GM18873 (cell line): ENCODE measurements at regions not wholly inside any gene's neighbourhood (a gene's known extent, or its start where the extent isn't known, plus 50 kb on each side); places are given as distances from the start of the nearest gene placed in this dataset.
"Not testable (repeated sequence)": the region's sequence is repeated elsewhere in the genome, so short reads cannot be mapped to it uniquely, and the experiment has no call there.

Source experiments
- ATAC-seq: cut with Tn5 transposase; IDR thresholded peaks from one replicate; pipeline ENCODE4 v1.9.1; 2021; ENCODE audit warnings: mild to moderate bottlenecking, moderate library complexity, moderate number of reproducible peaks; ENCODE audit not compliant: unreplicated experiment, low FRiP score

DNA sequence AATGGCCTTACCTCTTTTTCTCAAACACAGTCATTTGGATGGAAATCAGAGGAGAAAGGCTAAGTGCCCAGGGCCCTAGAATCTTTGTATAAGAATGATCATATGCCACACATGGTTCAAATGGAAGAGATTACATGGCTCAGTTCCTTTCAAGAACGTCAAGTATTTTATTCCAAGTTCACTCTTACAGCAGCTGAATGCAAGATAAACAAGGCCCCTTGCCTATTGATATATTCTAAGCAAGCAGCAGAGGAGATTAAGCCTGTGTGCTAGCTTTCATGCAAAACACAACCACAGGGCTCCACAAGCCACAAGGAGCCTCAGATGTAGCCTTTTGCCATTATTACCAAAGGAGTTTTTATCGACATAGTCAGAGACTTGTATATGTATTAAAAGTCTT, 55.3 kb upstream of the SLCO6A1 start:
- no peak for ATAC-seq

DNA sequence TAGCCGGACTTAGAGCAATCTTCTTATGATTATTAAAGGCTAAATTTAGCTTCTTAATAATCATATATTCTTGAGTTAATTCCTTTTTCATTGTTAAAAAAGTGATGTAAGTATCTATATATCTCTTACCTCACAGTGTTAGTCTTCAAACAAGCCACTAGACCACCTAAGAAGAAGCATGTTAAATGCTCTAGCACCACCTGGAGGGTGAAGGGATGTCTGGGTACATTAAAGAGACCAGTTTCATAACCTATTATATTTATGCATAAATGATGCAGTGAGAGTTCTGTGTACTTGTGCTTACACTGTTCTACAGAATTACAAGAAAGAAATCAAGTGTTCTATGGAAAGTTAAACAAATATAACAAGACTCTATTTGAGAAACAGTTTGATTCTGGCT, 55.9 kb upstream of the SLCO6A1 start:
- ATAC-seq = no peak

DNA sequence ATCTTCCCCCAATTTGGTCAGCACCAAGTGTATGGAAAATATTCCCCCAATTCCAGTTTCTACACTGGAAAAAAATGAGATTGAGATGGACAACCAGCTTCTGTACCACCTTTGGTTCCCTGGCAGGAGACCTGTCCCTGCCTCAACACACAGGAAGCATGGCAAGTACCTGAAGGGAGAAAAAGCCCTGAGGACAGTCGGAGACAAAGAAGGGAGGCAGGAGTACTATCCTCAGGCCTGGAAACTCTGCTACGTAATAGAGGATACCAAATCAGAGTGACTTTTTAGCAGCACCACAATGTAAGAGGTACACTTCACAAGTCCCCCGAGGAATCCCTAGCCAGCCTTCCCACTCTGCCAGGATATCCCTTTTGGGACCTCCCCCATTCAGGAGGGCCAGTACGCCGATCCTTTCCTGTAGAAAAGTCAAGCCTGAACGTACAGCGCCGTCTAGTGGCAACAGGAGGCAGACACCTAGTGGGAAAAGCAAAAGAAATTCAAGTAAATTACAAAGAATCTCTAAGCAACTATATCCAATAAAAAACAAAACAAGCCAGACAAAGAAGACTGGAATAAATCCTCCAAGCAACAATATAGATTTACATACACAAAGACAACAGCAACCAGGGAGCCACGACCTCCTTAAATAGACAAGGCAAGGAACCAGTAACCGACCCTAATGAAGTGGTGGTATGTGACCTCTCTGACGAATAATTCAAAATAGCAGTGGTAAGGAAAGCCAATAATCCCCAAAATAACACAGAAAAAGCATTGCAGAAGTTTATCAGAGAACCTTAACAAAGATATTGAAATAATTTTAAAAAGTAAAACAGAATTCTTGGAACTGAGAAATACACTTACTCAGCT, 63.3 kb upstream of the SLCO6A1 start:
- no peak for ATAC-seq

DNA sequence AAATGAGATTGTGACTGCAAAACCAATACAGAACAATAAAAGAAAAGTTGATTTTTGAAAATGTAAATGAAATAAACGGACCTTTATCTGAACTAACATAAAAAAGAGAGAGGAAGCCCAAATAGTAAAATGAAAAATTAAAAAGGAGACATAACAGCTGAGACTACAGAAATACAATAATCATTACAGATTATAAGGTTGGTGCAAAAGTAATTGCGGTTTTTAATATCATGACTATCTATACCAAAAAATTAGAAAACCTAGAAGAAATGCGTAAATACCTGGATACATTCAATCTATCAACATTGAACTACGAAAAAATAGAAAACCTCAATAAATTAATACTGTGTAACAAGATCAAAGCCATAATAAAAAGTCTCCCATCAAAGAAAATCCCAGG, 71.9 kb upstream of the SLCO6A1 start:
- no peak for ATAC-seq

DNA sequence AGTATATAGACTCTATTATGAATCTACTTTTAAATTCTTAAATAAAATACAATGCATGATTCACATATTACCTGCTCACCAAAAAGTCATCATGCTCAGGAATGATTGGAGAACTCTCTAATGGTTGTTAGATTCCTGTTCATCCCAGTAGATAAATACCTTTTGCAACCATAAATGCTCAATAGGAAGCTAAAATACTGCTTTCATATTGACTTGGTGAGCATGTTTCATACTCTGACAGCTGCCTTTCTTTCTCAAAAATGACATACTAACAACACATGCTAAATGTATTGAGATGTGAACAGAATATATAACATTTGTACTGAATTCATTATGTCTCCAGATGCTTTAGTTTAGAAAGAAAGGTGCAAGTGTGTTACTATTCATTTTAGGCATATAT, 79.6 kb upstream of the SLCO6A1 start:
- no peak for ATAC-seq

DNA sequence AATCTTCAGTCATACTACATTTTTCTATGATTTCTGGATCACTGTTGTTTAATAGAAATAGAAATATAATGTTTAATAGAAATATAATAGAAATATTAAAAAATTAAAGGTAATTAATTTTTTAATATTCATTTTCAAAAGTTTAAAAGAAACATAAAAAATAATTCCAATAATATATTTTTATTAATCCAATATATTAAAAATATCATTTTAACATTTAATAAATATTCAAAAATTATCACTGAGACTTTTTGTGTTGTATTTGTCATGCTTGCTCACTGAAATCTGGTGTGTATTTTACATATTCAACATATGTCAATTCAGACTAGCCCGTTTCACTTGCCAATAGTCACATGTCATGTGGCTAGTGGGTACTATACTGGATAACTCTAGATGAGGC, 80.6 kb upstream of the SLCO6A1 start:
- ATAC-seq = no peak

DNA sequence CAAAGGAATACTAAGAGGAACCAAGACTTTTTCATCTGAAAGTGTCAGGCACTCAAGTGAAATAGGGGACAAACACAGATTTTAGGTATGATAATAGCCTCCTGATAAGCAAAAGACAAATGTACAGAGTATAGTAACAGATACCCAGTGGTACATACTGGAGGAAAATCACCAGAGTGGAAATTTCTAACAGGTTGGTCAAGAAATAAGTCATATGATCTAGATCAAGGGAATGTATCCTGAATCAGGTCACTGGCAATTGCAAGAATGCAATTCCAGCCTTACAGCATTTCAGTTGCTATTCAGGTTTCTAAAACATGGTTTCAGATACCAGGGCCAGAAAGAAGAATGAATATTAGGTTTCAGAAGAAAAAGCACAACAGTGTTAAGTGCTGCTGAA, 82.2 kb upstream of the SLCO6A1 start:
- ATAC-seq = no peak

DNA sequence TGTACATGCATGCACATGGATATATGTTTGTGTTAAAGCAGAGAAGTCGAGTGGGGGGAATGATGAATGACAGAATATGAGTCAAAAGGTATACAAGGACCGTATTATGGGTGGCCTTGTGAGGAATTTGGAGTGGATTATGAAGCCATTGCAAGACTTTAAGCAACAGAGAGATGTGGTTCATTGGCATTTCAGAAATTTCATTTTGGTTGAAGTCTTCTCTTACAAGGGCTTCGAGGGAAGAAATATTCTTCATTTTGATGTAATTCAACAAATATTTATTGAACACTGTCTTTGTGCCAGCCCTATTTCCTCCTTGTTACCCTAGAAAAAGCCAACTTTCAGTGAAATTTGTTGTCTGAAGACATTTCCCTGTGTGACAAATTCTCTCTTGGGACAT, 83.9 kb upstream of the SLCO6A1 start:
- no peak for ATAC-seq

DNA sequence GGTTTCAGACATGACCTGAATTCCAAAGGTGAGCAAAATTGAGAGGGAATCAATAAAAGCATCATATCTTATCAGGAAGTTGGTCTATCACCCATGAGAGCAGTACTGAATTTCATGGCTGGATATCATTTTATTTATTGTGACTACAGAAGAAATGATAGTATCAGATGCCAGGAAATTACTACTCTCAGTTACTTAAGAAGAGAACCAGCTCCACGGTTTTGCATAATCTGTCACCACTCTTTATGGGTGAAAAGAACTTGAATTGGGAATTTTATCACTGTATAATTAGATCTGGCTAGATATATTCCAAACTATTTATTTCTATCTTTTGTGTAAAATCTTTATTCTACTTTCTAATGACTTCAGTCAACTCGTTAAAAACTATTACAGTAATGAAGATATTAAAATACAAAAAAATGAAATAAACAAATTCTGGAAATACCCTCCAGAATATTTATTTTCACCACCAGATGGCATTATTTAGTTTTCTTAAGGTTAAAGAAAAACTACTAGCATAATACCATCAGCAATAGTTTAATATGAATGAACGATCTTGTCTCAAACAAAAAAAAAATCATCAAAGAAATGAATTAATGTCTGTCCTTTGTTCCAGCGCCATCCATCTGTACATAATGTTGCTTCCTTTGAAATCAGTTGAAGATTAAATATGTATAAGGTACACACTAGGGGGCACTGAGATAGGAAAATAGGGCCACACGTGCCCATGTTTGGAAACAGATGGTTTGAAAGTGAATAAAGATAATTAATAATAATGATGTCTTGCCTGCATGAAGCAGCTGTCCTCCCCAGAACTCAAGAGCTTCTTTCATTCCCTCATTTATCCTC, 84.7 kb upstream of the SLCO6A1 start:
- ATAC-seq = no peak

DNA sequence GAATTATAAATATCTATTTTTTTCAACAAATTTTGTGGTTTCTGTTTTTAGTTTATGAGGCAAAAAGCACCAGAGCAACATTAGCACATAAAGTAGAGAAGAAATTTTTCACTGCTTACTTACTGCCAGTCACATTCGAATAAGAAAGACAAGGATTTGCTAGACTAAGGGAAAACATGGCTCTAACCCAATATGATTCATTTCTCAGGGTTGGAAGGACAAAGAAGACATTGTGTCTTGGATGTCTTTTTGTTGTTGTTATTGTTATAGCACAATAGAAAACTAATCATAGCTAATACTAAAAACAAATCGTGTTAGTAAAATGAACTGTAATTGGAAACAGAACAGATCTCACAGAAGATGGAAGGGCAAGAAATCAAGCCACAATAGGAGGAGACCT, 90.9 kb upstream of the SLCO6A1 start:
- ATAC-seq = no peak

DNA sequence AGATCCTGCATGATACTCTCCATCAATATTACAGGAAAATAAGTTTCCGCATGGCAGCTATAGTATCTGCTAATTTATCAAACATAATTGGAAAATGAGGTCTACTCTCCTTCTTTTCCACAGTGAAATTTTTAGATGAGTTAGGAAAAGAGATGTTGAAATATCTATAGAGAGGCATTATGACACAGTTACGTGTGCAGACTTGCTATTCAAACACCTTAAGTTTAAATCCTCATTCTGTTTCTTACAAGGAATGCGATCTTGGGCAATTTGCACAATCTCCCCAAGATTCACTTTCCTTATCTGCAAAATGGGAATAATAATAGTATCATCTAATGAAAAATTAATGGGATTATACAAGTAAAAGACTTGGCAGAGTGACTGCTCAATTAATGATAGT, 91.7 kb upstream of the SLCO6A1 start:
- no peak for ATAC-seq

DNA sequence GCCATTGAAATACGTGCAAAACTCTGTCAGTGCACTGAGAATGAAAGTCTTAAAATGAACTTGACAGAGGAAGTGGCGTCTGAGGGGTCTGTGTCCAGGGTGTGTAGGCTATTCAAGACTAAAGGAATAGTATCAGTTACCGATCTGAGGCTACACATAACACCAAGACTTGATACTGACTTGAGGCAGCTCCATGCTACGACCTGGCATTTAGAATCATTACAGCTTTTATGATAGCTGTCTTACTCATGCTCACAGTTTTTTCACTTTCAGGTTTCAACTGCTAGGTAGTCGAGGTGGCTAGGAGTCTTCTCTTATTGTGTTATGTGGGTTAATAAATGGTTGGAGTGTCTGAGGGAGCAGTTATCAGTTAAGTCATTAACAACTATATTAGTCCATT, 92.8 kb upstream of the SLCO6A1 start:
- peak; percentile 82 for ATAC-seq

DNA sequence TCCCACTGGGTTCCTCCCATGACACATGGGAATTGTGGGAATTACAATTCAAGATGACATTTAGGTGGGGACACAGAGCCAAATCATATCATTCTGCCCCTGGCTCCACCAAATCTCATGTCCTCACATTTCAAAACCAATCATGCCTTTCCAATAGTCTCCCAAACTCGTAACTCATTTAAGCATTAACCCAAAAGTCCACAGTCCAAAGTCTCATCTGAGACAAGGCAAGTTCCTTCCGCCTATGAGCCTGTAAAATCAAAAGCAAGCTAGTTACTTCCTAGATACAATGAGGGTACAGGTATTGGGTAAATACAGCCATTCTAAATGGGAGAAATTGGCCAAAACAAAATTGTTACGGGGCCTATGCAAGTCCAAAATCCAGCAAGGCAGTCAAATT, 93.8 kb upstream of the SLCO6A1 start:
- not testable (repeated sequence) for ATAC-seq

DNA sequence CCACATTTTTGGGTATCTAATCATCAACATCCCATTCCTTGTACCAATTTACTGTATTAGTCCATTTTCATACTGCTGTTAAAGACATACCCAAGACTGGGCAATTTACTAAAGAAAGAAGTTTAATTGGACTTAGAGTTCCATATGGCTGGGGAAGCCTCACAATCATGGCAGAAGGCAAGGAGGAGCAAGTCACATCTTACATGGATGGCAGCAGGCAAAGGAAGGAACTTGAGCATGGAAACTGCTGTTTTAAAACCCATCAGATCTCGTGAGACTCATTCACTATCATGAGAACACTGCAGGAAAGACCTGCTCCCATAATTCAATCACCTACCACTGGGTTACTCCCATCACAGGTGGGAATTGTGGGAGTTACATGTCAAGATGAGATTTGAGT, 95.4 kb upstream of the SLCO6A1 start:
- no peak for ATAC-seq

DNA sequence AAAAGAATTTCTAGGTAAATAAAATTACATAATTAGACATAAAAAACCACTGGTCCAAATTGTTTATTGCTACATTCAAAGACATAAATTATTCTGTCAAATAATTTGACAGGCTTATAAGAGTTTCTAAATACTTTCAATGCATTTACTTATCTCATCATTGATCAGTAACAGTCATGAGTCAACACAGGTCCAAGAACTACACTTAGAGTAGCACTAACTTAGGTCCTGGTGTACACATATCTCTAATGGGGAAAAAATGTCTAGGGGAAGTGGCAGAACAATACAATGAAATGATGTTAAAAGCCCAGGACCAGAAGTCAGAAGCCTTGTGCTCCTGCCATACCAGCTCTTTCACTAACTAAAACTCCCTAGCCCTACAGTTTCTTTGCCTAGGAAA, 96.5 kb upstream of the SLCO6A1 start:
- ATAC-seq = no peak

DNA sequence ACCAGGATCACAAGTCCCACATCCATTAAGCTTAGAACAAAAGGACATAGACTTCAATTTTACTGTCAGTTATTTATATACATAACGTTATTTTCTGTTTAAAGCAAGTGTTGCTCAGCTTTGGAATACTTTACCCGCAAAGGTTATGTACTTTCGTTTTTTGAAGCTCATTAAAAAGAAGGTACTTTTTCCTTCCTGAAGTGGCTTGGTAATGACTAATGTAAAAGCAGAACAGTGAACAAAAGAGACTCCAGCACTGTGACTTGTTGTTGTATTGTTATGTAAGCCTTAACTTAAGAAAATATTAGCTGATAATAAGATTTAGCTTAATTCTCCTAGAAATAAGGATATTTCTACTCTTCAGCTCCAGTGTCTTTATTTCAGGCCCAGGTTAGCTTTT, 97.3 kb upstream of the SLCO6A1 start:
- ATAC-seq = peak; percentile 51

DNA sequence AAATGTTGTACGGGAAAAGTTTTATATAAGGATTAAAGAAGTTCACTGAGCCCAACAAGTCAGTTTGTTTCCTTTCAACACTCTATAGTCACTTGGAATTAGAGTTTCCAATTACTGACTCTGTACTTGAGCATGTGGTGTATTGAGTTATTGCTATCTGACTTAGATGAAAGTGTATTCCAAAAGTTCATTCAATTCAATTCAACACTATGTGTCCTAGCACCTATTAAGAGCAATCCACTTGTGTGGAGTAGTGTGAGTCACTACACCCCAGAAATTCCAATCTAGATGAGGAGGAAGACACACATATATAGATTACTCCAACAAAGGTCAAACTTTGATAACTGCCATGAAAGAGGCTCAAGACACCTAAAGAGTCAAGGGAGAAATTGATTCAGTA, 98.2 kb upstream of the SLCO6A1 start:
- ATAC-seq = no peak

DNA sequence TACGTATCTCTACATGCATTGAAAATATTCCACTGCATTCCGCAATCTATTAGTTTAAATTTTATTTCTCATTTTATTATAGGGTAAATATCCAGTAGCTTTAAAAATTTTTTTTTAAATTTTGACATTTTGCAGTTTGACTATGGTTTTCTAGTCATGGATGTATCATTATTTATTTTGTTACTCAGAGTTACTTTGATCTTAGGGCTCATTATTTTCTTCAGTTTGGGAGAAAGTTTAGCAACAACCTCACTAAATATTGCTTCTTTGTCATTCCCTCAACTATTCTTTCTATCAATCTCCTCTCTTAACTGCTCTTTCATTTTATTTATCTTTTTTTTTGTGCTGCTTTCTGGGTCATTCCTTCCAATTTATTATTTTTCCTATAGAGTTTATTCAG, 100.5 kb upstream of the SLCO6A1 start:
- ATAC-seq = no peak

DNA sequence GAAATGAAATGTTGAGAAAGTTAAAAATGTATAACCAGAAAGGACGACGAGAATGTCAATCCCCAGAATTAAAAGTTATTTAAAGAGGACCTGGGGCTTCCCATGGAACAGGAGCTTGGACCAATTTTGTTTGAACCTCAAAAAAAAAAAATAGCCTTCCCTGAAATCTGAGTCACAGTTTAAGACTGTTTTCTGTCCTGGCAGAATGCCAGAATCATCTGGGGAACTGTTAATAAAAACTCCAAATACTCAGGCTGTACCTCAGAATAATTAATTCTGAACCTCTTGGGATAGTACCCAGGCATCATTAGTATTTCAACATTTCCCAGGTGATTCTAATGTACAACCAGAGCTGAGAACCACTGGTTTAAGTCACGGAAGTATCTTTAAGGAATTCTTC, 102.2 kb upstream of the SLCO6A1 start:
- ATAC-seq = no peak

DNA sequence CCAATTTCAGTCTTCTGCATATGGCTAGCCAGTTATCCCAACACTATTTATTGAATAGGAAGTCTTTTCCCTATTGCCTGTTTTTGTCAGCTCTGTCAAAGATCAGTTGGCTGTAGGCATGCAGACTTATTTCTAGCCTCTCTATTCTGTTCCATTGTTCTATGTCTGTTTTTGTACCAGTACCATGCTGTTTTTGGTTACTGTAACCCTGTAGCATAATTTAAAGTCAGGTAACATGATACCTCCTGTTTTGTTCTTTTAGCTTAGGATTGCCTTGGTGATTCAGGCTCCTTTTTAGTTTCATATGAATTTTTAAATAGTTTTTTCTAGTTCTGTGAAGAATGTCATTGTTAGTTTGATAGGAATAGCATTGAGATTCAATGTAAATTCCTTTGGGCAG, 104.9 kb upstream of the SLCO6A1 start:
- ATAC-seq = no peak

DNA sequence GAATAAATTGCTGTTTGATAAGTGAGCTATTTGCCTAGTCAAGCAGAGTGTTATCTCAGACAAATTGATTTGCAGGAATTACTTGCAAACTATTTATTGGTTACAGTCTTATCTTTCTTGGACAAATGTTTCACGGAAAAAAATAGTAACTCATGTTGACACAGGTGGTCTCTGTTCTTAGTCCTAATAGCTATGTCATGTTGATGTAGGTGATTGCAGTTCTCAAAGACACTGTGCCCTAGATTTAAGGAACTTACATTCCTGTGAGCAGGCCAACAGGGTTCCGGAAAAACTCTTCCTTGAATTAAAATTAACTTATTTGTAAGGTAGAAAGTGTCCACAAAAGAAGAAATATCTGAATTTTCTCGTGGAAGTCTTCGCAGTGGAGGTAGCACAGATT, 109.6 kb upstream of the SLCO6A1 start:
- ATAC-seq = no peak

DNA sequence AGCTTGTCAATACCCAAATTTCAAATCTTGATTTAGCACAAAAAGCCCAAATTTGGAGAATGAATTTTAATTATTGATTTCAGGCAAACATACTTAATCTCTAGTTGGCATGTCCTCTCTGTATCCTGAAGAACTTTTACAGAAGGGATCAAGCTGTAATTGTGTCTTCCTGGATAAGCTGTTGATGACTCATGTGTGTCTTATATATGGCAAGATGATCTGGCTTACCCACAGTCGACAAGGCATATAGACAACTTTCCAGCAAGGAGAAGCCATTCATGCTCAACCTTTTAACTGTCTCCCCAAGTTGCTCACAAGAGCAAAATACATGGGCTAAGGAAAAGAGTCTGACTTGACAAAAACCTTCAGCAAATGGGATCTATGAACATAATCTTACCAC, 112.5 kb upstream of the SLCO6A1 start:
- no peak for ATAC-seq
